GM19397 (cell line): ENCODE measurements at regions not wholly inside any gene's neighbourhood (a gene's known extent, or its start where the extent isn't known, plus 50 kb on each side); places are given as distances from the start of the nearest gene placed in this dataset.

ENCODE experiments used
- ATAC-seq: cut with Tn5 transposase; IDR thresholded peaks from one replicate; pipeline ENCODE4 v1.9.1; 2021; ENCODE audit warnings: mild to moderate bottlenecking, moderate library complexity; ENCODE audit not compliant: unreplicated experiment

GRCh38 chr11:128367573-128367972 is 219.8 kb downstream of the ETS1 start:
- no peak for ATAC-seq

DNA sequence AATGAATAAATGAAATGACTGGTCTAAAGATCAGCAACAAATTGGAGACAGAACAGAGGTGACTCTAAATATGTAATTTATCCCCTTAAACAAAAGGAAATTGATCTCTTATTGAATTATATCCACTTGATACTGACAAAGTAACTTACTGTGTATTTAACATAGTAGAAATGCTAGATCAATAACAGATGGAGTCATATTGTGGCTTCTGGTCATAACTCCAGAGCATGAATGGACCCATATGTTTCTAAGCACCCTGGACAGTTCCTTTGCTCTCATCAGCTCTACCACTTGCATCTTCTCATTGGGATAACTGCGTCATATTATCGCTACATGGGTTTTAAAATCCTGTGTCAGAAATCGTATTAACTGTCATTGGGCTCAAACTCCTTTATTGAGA is 222.3 kb downstream of the ETS1 start:
- ATAC-seq: no peak

DNA sequence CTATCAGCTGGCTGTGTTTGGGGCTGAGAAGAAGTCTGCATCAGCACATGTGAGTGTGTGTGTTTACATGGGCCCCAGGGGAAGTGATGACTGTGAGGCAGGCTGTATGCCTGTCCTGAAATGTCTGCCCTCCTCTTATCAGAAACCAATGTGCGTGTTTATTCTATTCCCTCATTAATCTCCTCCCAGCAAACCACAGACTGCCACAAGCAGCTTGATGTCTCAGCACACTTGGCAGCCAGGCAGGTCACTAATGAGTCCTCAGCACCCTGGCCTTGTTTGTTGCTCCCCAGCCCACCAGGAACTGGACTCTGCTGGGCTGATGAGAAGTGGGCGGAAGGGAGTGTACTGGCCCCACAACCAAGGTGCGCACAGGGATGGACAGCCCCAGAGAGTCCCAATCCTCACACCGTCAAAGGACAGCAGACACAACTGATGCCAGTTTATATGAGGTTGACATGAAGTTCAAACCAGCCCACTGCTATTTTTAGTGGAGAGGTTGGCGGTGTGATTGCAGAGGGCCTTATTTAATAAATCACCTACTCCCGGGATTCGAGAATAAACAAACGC is 225.8 kb downstream of the ETS1 start:
- ATAC-seq: no peak

- no peak for ATAC-seq
These were observed 227.8 kb downstream of the ETS1 start for GRCh38 chr11:128359515-128359914.

DNA sequence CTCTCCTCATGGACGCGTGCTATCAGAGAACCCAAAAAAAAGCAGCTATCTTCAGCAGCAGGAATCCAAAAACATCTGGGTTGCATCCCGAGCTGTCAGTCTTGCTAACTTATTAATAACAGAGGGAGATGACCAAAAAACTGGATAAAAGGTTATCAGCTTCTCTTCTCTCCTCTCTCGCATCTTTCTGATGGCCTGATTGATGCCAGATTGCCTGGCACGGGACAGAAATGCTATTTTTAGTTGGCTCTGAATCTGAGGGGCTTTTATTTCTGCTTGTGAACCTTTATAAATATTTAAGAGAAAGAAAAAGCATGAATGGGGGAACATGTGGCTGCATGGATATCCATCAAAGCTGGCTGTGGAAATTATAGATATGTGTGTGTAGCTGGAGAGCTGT is 230.3 kb downstream of the ETS1 start:
- no peak for ATAC-seq

DNA sequence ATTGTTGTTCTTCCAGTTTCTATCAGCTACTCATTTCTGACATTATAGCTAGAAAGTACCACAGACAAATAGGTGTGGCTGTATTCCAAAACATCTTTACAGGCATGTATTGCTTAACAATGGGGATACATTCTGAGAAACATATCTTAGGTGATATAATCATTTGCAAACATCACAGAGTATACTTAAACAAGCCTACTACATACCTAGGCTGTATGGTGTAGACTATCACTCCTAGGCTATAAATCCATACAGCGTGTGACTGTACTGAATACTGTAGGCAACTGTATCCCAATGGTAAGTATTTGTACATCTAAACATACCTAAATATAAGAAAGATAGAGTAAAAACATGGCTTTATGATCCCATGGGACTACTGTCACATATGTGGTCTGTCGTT is 231.8 kb downstream of the ETS1 start:
- ATAC-seq: no peak

DNA sequence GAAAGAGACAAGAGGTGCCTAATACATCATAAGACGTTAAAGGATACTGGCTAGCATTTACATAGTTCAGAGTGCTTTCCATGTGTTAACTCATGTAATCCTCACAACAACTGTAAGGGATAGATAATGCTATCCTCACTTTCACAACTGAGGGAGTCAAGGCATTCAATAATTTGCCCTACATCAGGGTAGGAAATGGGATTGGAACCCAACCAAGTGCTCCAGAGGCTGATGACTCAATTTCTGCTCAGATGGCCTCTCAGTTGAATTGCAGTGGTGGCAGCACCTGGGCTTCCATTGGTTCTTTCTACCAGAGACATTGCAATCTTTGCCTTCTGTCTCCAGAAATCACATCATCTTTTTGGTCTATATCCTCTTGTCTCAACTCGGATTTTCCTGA is 232.9 kb downstream of the ETS1 start:
- no peak for ATAC-seq

DNA sequence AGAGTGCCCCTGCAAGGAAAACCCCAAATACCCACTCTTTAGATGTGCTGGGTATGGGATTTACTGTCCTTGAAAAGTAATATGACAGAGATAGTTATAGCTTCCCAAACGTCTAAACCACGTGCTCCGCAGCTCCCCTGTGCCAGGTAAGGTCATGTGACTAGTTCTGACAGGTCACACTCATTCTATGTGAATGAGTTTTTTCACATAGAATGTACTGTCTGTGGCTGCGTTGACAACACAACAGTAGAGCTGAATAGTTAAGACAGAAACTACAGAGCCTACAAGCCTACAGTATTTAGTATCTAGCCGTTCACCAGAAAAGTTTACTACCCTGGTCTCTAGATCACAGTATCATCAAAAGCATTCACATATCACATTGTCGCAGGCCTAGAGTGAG is 236.2 kb downstream of the ETS1 start:
- no peak for ATAC-seq

- no peak for ATAC-seq
These were observed 237.6 kb downstream of the ETS1 start for GRCh38 chr11:128349650-128350299.

DNA sequence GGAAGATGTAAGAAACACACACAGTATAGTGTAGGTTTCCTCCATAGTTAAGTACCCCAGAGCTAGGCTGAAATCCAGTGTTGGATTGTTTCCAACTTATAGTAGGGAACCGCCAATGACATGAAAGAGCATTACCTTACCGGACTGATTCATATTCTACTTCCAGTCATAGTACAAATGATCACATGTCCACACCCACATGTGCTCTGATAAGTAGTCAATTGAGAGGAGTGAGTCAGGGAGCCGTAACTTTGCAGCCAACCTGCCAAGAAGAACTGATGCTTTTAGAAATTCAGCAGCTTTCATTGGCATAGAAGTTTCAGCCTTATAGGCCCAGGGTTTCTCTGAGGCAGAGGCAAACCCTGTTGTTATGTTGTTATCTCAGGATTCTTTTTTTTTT is 240.6 kb downstream of the ETS1 start:
- no peak for ATAC-seq

DNA sequence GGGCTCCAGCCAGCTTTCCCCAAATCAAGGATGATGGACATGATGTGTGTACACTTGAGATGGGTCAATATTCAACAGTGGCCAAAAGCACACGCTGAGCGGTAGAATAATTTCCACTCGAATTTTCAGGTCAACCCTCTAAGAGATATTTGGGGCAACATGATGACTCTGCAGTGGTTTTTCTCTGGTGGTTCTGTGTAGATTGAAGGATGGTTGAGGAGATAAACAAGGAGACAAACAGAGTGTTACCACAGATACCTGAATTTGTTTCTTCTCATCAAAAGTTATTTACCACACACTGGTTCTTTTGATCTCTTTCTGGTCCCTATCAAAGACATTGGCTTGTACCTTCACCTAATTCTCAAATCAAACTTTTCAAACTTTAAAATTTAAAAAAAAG is 242.0 kb downstream of the ETS1 start:
- ATAC-seq: no peak

GRCh38 chr11:128343870-128344269 is 243.5 kb downstream of the ETS1 start:
- no peak for ATAC-seq

DNA sequence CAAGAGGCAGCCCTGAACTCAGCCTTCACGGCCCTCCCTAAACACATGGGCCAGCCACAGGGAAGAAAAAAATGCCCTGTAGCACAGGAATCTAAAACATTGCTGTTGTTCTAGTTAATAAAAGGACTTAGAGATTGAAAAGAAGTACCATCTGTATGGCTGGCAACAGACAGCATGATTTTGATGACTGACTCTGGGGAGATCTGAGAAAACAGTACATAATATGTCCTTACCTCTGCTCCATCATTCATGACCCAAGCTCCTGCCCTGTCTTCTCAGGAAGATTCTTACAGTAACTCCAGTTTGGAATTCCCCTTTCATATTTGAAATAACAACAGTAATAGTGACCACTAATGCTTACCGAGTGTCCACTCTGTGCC is 244.2 kb downstream of the ETS1 start:
- no peak for ATAC-seq

GRCh38 chr11:128342511-128343134 is 244.7 kb downstream of the ETS1 start:
- peak; percentile 79 for ATAC-seq

GRCh38 chr11:128341280-128342248 is 245.8 kb downstream of the ETS1 start:
- ATAC-seq: no peak

GRCh38 chr11:128339792-128340191 is 247.6 kb downstream of the ETS1 start:
- no peak for ATAC-seq

GRCh38 chr11:128338811-128339210 is 248.5 kb downstream of the ETS1 start:
- ATAC-seq: no peak

GRCh38 chr11:128336203-128336602 is 251.2 kb downstream of the ETS1 start:
- no peak for ATAC-seq

DNA sequence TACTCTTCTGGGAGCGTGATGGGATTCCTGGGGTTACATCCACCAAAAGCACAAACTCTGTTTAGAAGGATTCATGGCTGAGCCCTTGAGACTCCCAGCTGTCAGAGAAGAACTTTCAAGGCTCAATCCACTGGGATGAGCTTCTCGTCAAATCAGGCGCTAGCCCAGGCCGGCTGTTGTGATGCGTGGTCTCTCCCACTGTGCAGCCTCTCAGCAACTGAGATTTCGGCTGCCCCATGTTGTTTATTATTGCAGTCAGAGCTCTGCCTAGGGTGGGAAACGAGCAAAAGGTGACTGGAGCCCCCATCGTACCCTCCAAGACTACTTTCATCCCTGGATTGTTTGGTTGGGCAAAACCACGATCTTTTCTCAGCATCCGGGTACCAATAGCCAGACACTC is 251.6 kb downstream of the ETS1 start:
- ATAC-seq: no peak

DNA sequence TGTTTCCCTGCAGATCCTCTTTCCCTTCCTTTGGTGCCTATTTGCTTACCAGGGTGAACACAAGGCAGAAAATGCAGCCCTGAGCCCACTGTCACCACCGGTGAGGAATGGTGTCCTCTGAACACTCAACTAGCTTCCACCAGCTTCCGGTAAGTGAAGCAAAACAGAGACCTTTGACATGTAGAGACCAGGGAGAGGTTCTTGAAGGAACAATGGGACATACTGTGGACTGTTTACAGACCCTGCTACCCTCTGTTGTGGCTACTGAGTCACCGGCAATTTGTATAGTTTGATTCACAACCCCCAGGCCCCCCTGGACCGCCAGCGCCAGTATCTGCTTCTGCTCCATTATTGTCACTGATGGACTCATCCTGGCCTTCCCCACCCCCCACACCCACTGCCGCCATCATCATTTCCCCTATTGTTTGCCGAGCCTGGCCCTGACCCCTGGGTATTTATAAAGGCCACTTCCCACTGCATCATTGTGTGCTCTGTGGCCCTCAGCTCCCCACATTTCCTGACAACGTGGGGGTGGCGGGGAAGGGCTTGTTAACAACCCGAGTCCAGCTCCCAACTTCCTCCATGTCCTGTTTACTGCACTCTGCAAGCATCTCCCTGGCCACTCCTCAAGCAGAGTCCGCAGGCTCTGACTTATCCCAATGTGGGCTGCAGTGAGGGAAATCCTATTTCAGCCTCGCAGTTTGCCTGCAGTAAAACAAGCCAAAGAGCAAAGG is 252.9 kb downstream of the ETS1 start:
- ATAC-seq: no peak

- no peak for ATAC-seq
These were observed 256.0 kb downstream of the ETS1 start for GRCh38 chr11:128331317-128331716.
